Naive B cell (primary cell): ENCODE measurements at regions not wholly inside any gene's neighbourhood (a gene's known extent, or its start where the extent isn't known, plus 50 kb on each side); places are given as distances from the start of the nearest gene placed in this dataset.
"Not testable (repeated sequence)": the region's sequence is repeated elsewhere in the genome, so short reads cannot be mapped to it uniquely, and the experiment has no call there.

ENCODE experiments used
- ATAC-seq, 2 donors: fragments of 150-1000 bp; cut with Tn5 transposase; 2 replicates each; pipeline ENCODE4 v1.10.0; 2021; ENCODE audit warnings: low read depth in 2 of 2, mild to moderate bottlenecking in 2 of 2, moderate library complexity in 2 of 2
- DNase-seq: peaks from one replicate; pipeline ENCODE4 v3.0.0; 2022
- H3K27ac Mint-ChIP-seq, 6 donors: one replicate each; pipeline ENCODE4 v1.8.0; 2020 to 2022; ENCODE audit warnings: mild to moderate bottlenecking in 6 of 6, mixed read lengths in 6 of 6, moderate library complexity in 5 of 6, inconsistent platforms in 2 of 6
- H3K27me3 Mint-ChIP-seq, 3 donors: one replicate each; pipeline ENCODE4 v1.8.0; 2021 to 2022; ENCODE audit warnings: mixed read lengths in 3 of 3, mild to moderate bottlenecking in 1 of 3
- H3K36me3 Mint-ChIP-seq, 2 donors: one replicate each; pipeline ENCODE4 v1.8.0; 2020 to 2022; ENCODE audit warnings: mixed read lengths in 2 of 2, inconsistent platforms in 1 of 2, mild to moderate bottlenecking in 1 of 2
- H3K4me1 Mint-ChIP-seq, 3 donors: one replicate each; pipeline ENCODE4 v1.8.0; 2020 to 2022; ENCODE audit warnings: mixed read lengths in 3 of 3, inconsistent platforms in 1 of 3, mild to moderate bottlenecking in 1 of 3, moderate library complexity in 1 of 3
- H3K4me3 Mint-ChIP-seq, 8 donors: one replicate each; pipeline ENCODE4 v1.8.0; 2020 to 2022; ENCODE audit warnings: mild to moderate bottlenecking in 8 of 8, mixed read lengths in 8 of 8, moderate library complexity in 8 of 8, inconsistent platforms in 2 of 8
- H3K9me3 Mint-ChIP-seq, 7 donors: one replicate each; pipeline ENCODE4 v1.8.0; 2020 to 2022; ENCODE audit warnings: mixed read lengths in 7 of 7, mild to moderate bottlenecking in 5 of 7, inconsistent platforms in 2 of 7, moderate library complexity in 1 of 7

- no peaks in the 10 kb centered on the region for H3K9me3 Mint-ChIP-seq
- DNase-seq (no peak), ATAC-seq (no peak)
- no peak overlapping the region for H3K4me3 Mint-ChIP-seq
- no peaks in the 10 kb centered on the region for H3K4me1 Mint-ChIP-seq
- no peaks in the 10 kb centered on the region for H3K36me3 Mint-ChIP-seq
- peaks cover 7 to 21% (median 12%) of the 10 kb centered on the region in 3 donors for H3K27me3 Mint-ChIP-seq
- H3K27ac Mint-ChIP-seq: no peak overlapping the region
These were observed 137.1 kb upstream of the OLIG3 start for GRCh38 chr6:137631323-137631722.

GRCh38 chr6:137634177-137634576 lies 140.0 kb upstream of the OLIG3 start:
- not testable (repeated sequence) for H3K4me1 Mint-ChIP-seq, H3K27ac Mint-ChIP-seq, H3K4me3 Mint-ChIP-seq, DNase-seq, H3K36me3 Mint-ChIP-seq, ATAC-seq, H3K9me3 Mint-ChIP-seq
- H3K27me3 Mint-ChIP-seq: peaks cover 0 to 12% (median 5%) of the 10 kb centered on the region in 3 donors

- ATAC-seq: no peak
- Mint-ChIP-seq H3K4me3 (no peak overlapping the region), H3K9me3 (no peaks in the 10 kb centered on the region), H3K4me1 (peaks cover 7 to 10% (median 8%) of the 10 kb centered on the region in 3 donors), H3K27me3 (peaks cover 0 to 12% (median 5%) of the 10 kb centered on the region in 3 donors), H3K36me3 (no peaks in the 10 kb centered on the region), H3K27ac (no peak overlapping the region)
- no peak for DNase-seq
These were observed 142.9 kb upstream of the OLIG3 start for GRCh38 chr6:137637121-137637520.

- peak overlapping the region in 1 of 8 donors; percentile 1 for H3K4me3 Mint-ChIP-seq
- ATAC-seq: peak in 1 of 2 donors; percentile 45
These were observed 144.9 kb upstream of the OLIG3 start for GRCh38 chr6:137638926-137639706.

GRCh38 chr6:137640086-137640485 lies 145.9 kb upstream of the OLIG3 start:
- H3K27ac Mint-ChIP-seq: no peak overlapping the region

More at GRCh38 chr6:137638926-137639706, 144.9 kb upstream of the OLIG3 start:
- Mint-ChIP-seq H3K36me3 (no peaks in the 10 kb centered on the region), H3K27ac (peak overlapping the region in 2 of 6 donors; percentile 9 to 78), H3K4me1 (peaks cover 7 to 10% (median 8%) of the 10 kb centered on the region in 3 donors), H3K27me3 (peaks cover 0 to 5% (median under 1%) of the 10 kb centered on the region in 3 donors), H3K9me3 (no peaks in the 10 kb centered on the region)
- DNase-seq: no peak

GRCh38 chr6:137641474-137642077 lies 147.4 kb upstream of the OLIG3 start:
- Mint-ChIP-seq H3K9me3 (peaks cover 0 to 5% (median 0%) of the 10 kb centered on the region in 7 donors), H3K27me3 (peaks cover 0 to 11% (median 10%) of the 10 kb centered on the region in 3 donors), H3K4me1 (peaks cover 7 to 10% (median 8%) of the 10 kb centered on the region in 3 donors), H3K27ac (no peak overlapping the region), H3K36me3 (no peaks in the 10 kb centered on the region), H3K4me3 (no peak overlapping the region)
- DNase-seq (peak; percentile 54), ATAC-seq (peak; percentile 71 to 88)

More at GRCh38 chr6:137640086-137640485, 145.9 kb upstream of the OLIG3 start:
- DNase-seq (no peak), ATAC-seq (no peak)
- peaks cover 0 to 8% (median 0%) of the 10 kb centered on the region in 3 donors for H3K27me3 Mint-ChIP-seq
- H3K9me3 Mint-ChIP-seq: peaks cover 0 to 5% (median 0%) of the 10 kb centered on the region in 7 donors
- no peak overlapping the region for H3K4me3 Mint-ChIP-seq
- no peaks in the 10 kb centered on the region for H3K36me3 Mint-ChIP-seq
- peaks cover 7 to 10% (median 8%) of the 10 kb centered on the region in 3 donors for H3K4me1 Mint-ChIP-seq

- Mint-ChIP-seq H3K27me3 (peaks cover 12 to 25% (median 18%) of the 10 kb centered on the region in 3 donors), H3K4me1 (peaks cover 7 to 10% (median 8%) of the 10 kb centered on the region in 3 donors)
- not testable (repeated sequence) for H3K36me3 Mint-ChIP-seq, ATAC-seq, DNase-seq, H3K4me3 Mint-ChIP-seq, H3K27ac Mint-ChIP-seq, H3K9me3 Mint-ChIP-seq
These were observed 149.0 kb upstream of the OLIG3 start for GRCh38 chr6:137643210-137643609.

- Mint-ChIP-seq H3K9me3 (peaks cover 0 to 10% (median 0%) of the 10 kb centered on the region in 7 donors), H3K27me3 (peaks cover 16 to 29% (median 21%) of the 10 kb centered on the region in 3 donors)
- not testable (repeated sequence) for H3K4me3 Mint-ChIP-seq, H3K4me1 Mint-ChIP-seq, H3K27ac Mint-ChIP-seq, ATAC-seq, DNase-seq, H3K36me3 Mint-ChIP-seq
These were observed 149.4 kb upstream of the OLIG3 start for GRCh38 chr6:137643644-137644043.

GRCh38 chr6:137645850-137646249 lies 151.7 kb upstream of the OLIG3 start:
- no peak overlapping the region for H3K4me3 Mint-ChIP-seq
- ATAC-seq: no peak
- no peak overlapping the region for H3K27ac Mint-ChIP-seq
- peaks cover 0 to 7% of the 10 kb centered on the region in 2 donors for H3K36me3 Mint-ChIP-seq
- no peak for DNase-seq
- peaks cover 0 to 17% (median 0%) of the 10 kb centered on the region in 7 donors for H3K9me3 Mint-ChIP-seq
- H3K4me1 Mint-ChIP-seq: no peaks in the 10 kb centered on the region
- peaks cover 17 to 36% (median 21%) of the 10 kb centered on the region in 3 donors for H3K27me3 Mint-ChIP-seq

GRCh38 chr6:137646484-137646883 lies 152.3 kb upstream of the OLIG3 start:
- H3K27ac Mint-ChIP-seq: no peak overlapping the region
- H3K4me3 Mint-ChIP-seq: no peak overlapping the region
- peaks cover 0 to 23% (median under 1%) of the 10 kb centered on the region in 7 donors for H3K9me3 Mint-ChIP-seq
- no peaks in the 10 kb centered on the region for H3K4me1 Mint-ChIP-seq
- DNase-seq (no peak), ATAC-seq (no peak)
- H3K36me3 Mint-ChIP-seq: peaks cover 0 to 8% of the 10 kb centered on the region in 2 donors
- peaks cover 17 to 38% (median 22%) of the 10 kb centered on the region in 3 donors for H3K27me3 Mint-ChIP-seq

- DNase-seq (no peak), ATAC-seq (no peak)
These were observed 153.7 kb upstream of the OLIG3 start for GRCh38 chr6:137647762-137648447.

GRCh38 chr6:137650720-137651119 lies 156.5 kb upstream of the OLIG3 start:
- Mint-ChIP-seq H3K27me3 (peaks cover 17 to 42% (median 20%) of the 10 kb centered on the region in 3 donors), H3K36me3 (peaks cover 0 to 15% of the 10 kb centered on the region in 2 donors), H3K4me1 (no peaks in the 10 kb centered on the region), H3K4me3 (no peak overlapping the region), H3K27ac (no peak overlapping the region), H3K9me3 (peaks cover 6 to 57% (median 22%) of the 10 kb centered on the region in 7 donors)
- no peak for DNase-seq
- ATAC-seq: no peak

More at GRCh38 chr6:137647762-137648447, 153.7 kb upstream of the OLIG3 start:
- no peak overlapping the region for H3K4me3 Mint-ChIP-seq
- peaks cover 0 to 8% of the 10 kb centered on the region in 2 donors for H3K36me3 Mint-ChIP-seq
- peaks cover 17 to 45% (median 25%) of the 10 kb centered on the region in 3 donors for H3K27me3 Mint-ChIP-seq
- no peak overlapping the region for H3K27ac Mint-ChIP-seq
- peaks cover 4 to 38% (median 13%) of the 10 kb centered on the region in 7 donors for H3K9me3 Mint-ChIP-seq
- H3K4me1 Mint-ChIP-seq: no peaks in the 10 kb centered on the region

- Mint-ChIP-seq H3K9me3 (peaks cover 6 to 60% (median 27%) of the 10 kb centered on the region in 7 donors), H3K27me3 (peaks cover 17 to 37% (median 18%) of the 10 kb centered on the region in 3 donors), H3K36me3 (peaks cover 0 to 15% of the 10 kb centered on the region in 2 donors), H3K4me3 (no peak overlapping the region), H3K27ac (no peak overlapping the region), H3K4me1 (no peaks in the 10 kb centered on the region)
- no peak for DNase-seq
- ATAC-seq: no peak
These were observed 157.0 kb upstream of the OLIG3 start for GRCh38 chr6:137651178-137651577.
